ENCODE measurements at regions not wholly inside any gene's neighbourhood (a gene's known extent, or its start where the extent isn't known, plus 50 kb on each side); places are given as distances from the start of the nearest gene placed in this dataset.

- H3K36me3 ChIP-seq (ENCODE audit: insufficient read depth) = no peaks in the 10 kb centered on the region
- no peaks in the 10 kb centered on the region for H3K27me3 ChIP-seq (ENCODE audit: insufficient read depth, low read depth)
- H3K4me3 ChIP-seq (IDR thresholded peaks at IDR 0.05; ENCODE audit: insufficient read depth, low read depth, low read length) = no peak overlapping the region
- H3K4me1 ChIP-seq (ENCODE audit: low read depth, poor library complexity, severe bottlenecking) = peaks cover 4% of the 10 kb centered on the region
- H3K79me2 ChIP-seq (ENCODE audit: insufficient read depth, low read depth) = no peaks in the 10 kb centered on the region
- no peak for TF ChIP-seq CTCF (conservative IDR thresholded peaks at IDR 0.05; ENCODE audit: low read depth, low read length)
- no peaks in the 10 kb centered on the region for H4K20me1 ChIP-seq (ENCODE audit: insufficient read depth)
- H3K9ac ChIP-seq = no peak overlapping the region
- no peak overlapping the region for H2AFZ ChIP-seq (ENCODE audit: low read depth)
- no peak overlapping the region for H3K4me2 ChIP-seq
- no peak overlapping the region for H3K27ac ChIP-seq
Measured at GRCh38 chr12:87086118-87086891, 830.1 kb upstream of the MGAT4C start.

- Histone ChIP-seq H4K20me1 (ENCODE audit: insufficient read depth) (no peaks in the 10 kb centered on the region), H3K4me3 (IDR thresholded peaks at IDR 0.05; ENCODE audit: insufficient read depth, low read depth, low read length) (no peak overlapping the region), H3K27ac (no peak overlapping the region)
Measured at GRCh38 chr12:87085286-87085685, 829.1 kb upstream of the MGAT4C start.

GRCh38 chr12:87082756-87083155 lies 826.6 kb upstream of the MGAT4C start:
- Histone ChIP-seq H3K4me1 (ENCODE audit: low read depth, poor library complexity, severe bottlenecking) (peaks cover 4% of the 10 kb centered on the region), H3K36me3 (ENCODE audit: insufficient read depth) (no peaks in the 10 kb centered on the region), H2AFZ (ENCODE audit: low read depth) (no peak overlapping the region), H3K4me2 (no peak overlapping the region), H3K4me3 (IDR thresholded peaks at IDR 0.05; ENCODE audit: insufficient read depth, low read depth, low read length) (no peak overlapping the region), H3K9ac (no peak overlapping the region), H4K20me1 (ENCODE audit: insufficient read depth) (no peaks in the 10 kb centered on the region), H3K27ac (no peak overlapping the region), H3K27me3 (ENCODE audit: insufficient read depth, low read depth) (no peaks in the 10 kb centered on the region), H3K79me2 (ENCODE audit: insufficient read depth, low read depth) (no peaks in the 10 kb centered on the region)
- TF ChIP-seq CTCF (conservative IDR thresholded peaks at IDR 0.05; ENCODE audit: low read depth, low read length) = no peak

More at GRCh38 chr12:87085286-87085685, 829.1 kb upstream of the MGAT4C start:
- Histone ChIP-seq H2AFZ (ENCODE audit: low read depth) (no peak overlapping the region), H3K9ac (no peak overlapping the region), H3K79me2 (ENCODE audit: insufficient read depth, low read depth) (no peaks in the 10 kb centered on the region), H3K36me3 (ENCODE audit: insufficient read depth) (no peaks in the 10 kb centered on the region), H3K4me2 (no peak overlapping the region), H3K4me1 (ENCODE audit: low read depth, poor library complexity, severe bottlenecking) (peaks cover 4% of the 10 kb centered on the region), H3K27me3 (ENCODE audit: insufficient read depth, low read depth) (no peaks in the 10 kb centered on the region)
- TF ChIP-seq CTCF (conservative IDR thresholded peaks at IDR 0.05; ENCODE audit: low read depth, low read length) = no peak

- no peak overlapping the region for H3K27ac ChIP-seq
- H3K4me2 ChIP-seq = no peak overlapping the region
- TF ChIP-seq CTCF (conservative IDR thresholded peaks at IDR 0.05; ENCODE audit: low read depth, low read length) = no peak
- no peaks in the 10 kb centered on the region for H3K36me3 ChIP-seq (ENCODE audit: insufficient read depth)
- H4K20me1 ChIP-seq (ENCODE audit: insufficient read depth) = no peaks in the 10 kb centered on the region
- H3K9ac ChIP-seq = no peak overlapping the region
- no peaks in the 10 kb centered on the region for H3K79me2 ChIP-seq (ENCODE audit: insufficient read depth, low read depth)
- H3K4me1 ChIP-seq (ENCODE audit: low read depth, poor library complexity, severe bottlenecking) = no peaks in the 10 kb centered on the region
- no peaks in the 10 kb centered on the region for H3K27me3 ChIP-seq (ENCODE audit: insufficient read depth, low read depth)
- no peak overlapping the region for H2AFZ ChIP-seq (ENCODE audit: low read depth)
- H3K4me3 ChIP-seq (IDR thresholded peaks at IDR 0.05; ENCODE audit: insufficient read depth, low read depth, low read length) = no peak overlapping the region
Measured at GRCh38 chr12:87074781-87075180, 818.6 kb upstream of the MGAT4C start.

Data from KMS-11 (cell line).